Psoas muscle (tissue), 7 donors: ENCODE measurements at regions not wholly inside any gene's neighbourhood (a gene's known extent, or its start where the extent isn't known, plus 50 kb on each side); places are given as distances from the start of the nearest gene placed in this dataset.

Experiments
- ATAC-seq, 4 donors: fragments of 200-7000 bp; cut with Tn5 transposase; one replicate each; pipeline ENCODE4 v1.9.1; 2020; ENCODE audit warnings: moderate library complexity in 3 of 4, mild to moderate bottlenecking in 2 of 4
- DNase-seq, 2 donors: peaks; one replicate each; pipeline ENCODE4 v3.0.0-alpha.2; 2020
- H3K27ac ChIP-seq: fragments of 200-600 bp; one replicate; pipeline ENCODE4 v1.8.0; 2022
- H3K27me3 ChIP-seq, 3 donors: fragments of 200-600 bp in 1 of 3; one replicate each; pipeline versions ENCODE4 v1.6.1 to v1.8.0; 2013 to 2022; ENCODE audit warnings: low read length in 2 of 3, mild to moderate bottlenecking in 2 of 3, moderate library complexity in 1 of 3; ENCODE audit not compliant: insufficient read depth in 3 of 3
- H3K36me3 ChIP-seq, 2 donors: fragments of 200-600 bp in 1 of 2; one replicate each; pipeline versions ENCODE4 v1.6.1 to v1.8.0; 2013 to 2022; ENCODE audit warnings: low read depth in 1 of 2, mild to moderate bottlenecking in 1 of 2, moderate library complexity in 1 of 2; ENCODE audit not compliant: insufficient read depth in 1 of 2
- H3K4me1 ChIP-seq: fragments of 200-600 bp; one replicate; pipeline ENCODE4 v1.8.0; 2022
- H3K4me3 ChIP-seq: fragments of 200-600 bp; one replicate; pipeline ENCODE4 v1.8.0; 2022; ENCODE audit warnings: mild to moderate bottlenecking
- H3K9me3 ChIP-seq: fragments of 200-600 bp; one replicate; pipeline ENCODE4 v1.8.0; 2022
- CTCF ChIP-seq: fragments of 200-600 bp; IDR thresholded peaks from one replicate; pipeline ENCODE4 v1.8.0; 2022; ENCODE audit warnings: antibody characterized with exemption
- WGBS, 3 donors: extraction: QIAGEN DNeasy Blood & Tissue Kit; methylation state at CpG; one replicate each; pipeline versions ENCODE4 v1.1.6 to v1.1.7; 2013; 5-methylcytosine and 5-hydroxymethylcytosine counted together
- intact Hi-C, 2 donors: fragments of 100-400 bp; cut with DNase I; formaldehyde crosslinking; loops; one replicate each; pipeline versions ENCODE4 v1.11.0 to v1.14.2; 2022
- donor health status: healthy with polysubstance abuse.
- donor health status: DM: no; HTN: no; CAD: no; lungs with moderate emphysema.
- donor health status: Bipolar disorder and iron deficiency.
- donor health status: healthy.
- donor health status: DM: yes; HTN: yes; CAD: no.
- donor health status: DM: no; HTN: no; CAD: no.
- donor health status: DM: yes; HTN: yes; CAD: no.

- H3K36me3 ChIP-seq, result no peaks in the 10 kb centered on the region
- no peak overlapping the region for H3K27ac ChIP-seq
- no peak overlapping the region for H3K4me3 ChIP-seq
- DNase-seq, result no peak
- intact Hi-C loops, result no loop called here
- 73 to 79% (median 77%) methylated on average over 13 of the region's 13 CpGs for WGBS, 3 donors
- no peak for TF ChIP-seq CTCF
- no peaks in the 10 kb centered on the region for H3K9me3 ChIP-seq
- H3K4me1 ChIP-seq, result no peaks in the 10 kb centered on the region
- no peaks in the 10 kb centered on the region for H3K27me3 ChIP-seq
- ATAC-seq, result no peak
Observed at GRCh38 chr1:209063767-209064659, 519.5 kb upstream of the CAMK1G start.

GRCh38 chr1:209064850-209065706, 518.4 kb upstream of the CAMK1G start:
- WGBS, 3 donors, result 59 to 66% (median 62%) methylated on average over 11 of the region's 11 CpGs
- Histone ChIP-seq H3K4me3 (no peak overlapping the region), H3K4me1 (no peaks in the 10 kb centered on the region), H3K36me3 (no peaks in the 10 kb centered on the region), H3K9me3 (no peaks in the 10 kb centered on the region), H3K27ac (no peak overlapping the region), H3K27me3 (no peaks in the 10 kb centered on the region)
- TF ChIP-seq CTCF, result no peak
- intact Hi-C loops, result no loop called here
- ATAC-seq (no peak), DNase-seq (no peak)

GRCh38 chr1:209072481-209072880, 511.0 kb upstream of the CAMK1G start:
- no peak for TF ChIP-seq CTCF
- intact Hi-C loops, result no loop called here
- no peaks in the 10 kb centered on the region for H3K27me3 ChIP-seq
- DNase-seq, result no peak
- H3K36me3 ChIP-seq, result no peaks in the 10 kb centered on the region
- H3K4me3 ChIP-seq, result no peak overlapping the region
- no peak for ATAC-seq
- no peak overlapping the region for H3K27ac ChIP-seq
- no peaks in the 10 kb centered on the region for H3K4me1 ChIP-seq
- H3K9me3 ChIP-seq, result no peaks in the 10 kb centered on the region

- no peak for TF ChIP-seq CTCF
- no peak overlapping the region for H3K4me3 ChIP-seq
- DNase-seq (no peak), ATAC-seq (no peak)
- no peaks in the 10 kb centered on the region for H3K4me1 ChIP-seq
- H3K27ac ChIP-seq, result no peak overlapping the region
- no peaks in the 10 kb centered on the region for H3K27me3 ChIP-seq
- intact Hi-C loops, result no loop called here
- no peaks in the 10 kb centered on the region for H3K36me3 ChIP-seq
- no peaks in the 10 kb centered on the region for H3K9me3 ChIP-seq
Observed at GRCh38 chr1:209073879-209074278, 509.6 kb upstream of the CAMK1G start.
